Kidney tubule cell (primary cell): ENCODE measurements at regions not wholly inside any gene's neighbourhood (a gene's known extent, or its start where the extent isn't known, plus 50 kb on each side); places are given as distances from the start of the nearest gene placed in this dataset.
A peak's percentile ranks its signal among the peaks of the same experiment; 100 is the strongest.
"Not testable (repeated sequence)": the region's sequence is repeated elsewhere in the genome, so short reads cannot be mapped to it uniquely, and the experiment has no call there.

ENCODE experiments used
- DNase-seq: peaks from one replicate; pipeline ENCODE4 v3.0.0-alpha.2; 2018; ENCODE audit warnings: low spot score

DNA sequence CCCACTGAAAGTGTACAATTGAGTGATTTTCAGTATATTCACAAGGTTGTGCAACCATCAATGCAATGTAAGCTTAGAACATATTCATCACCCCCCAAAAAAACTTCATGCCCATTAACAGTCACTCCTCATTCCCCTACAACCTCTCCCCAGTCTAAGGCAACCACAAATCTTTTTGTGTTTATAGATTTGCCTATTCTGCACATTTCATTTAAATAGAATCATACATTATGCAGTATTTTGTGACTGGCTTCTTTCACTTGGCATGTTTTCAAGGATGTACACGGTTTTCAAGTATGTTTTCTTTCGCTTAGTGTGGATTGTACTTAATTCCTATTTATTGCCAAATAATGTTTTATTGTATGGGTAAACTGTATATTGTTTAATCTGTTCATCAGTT, 95.6 kb upstream of the ADRA1D start:
- DNase-seq, result no peak

DNA sequence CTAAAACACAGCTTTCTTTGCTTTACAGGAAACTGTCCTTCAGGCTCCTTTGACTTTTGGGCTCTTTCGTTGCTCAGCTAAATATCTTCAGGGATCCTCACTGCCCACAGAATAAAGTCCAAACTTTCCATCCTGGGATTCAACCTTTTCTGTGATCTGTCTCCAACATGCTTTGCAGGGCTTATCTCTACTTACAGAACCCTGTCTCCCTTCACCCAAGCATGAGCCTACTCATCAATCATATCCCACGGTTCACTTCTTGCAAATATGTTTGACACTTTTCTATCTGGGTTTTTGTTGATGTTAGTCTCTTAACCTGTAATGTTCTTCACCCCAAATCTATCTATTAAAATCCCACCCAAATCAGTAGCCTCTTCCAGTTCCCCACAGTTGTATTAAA, 93.5 kb upstream of the ADRA1D start:
- no peak for DNase-seq

DNA sequence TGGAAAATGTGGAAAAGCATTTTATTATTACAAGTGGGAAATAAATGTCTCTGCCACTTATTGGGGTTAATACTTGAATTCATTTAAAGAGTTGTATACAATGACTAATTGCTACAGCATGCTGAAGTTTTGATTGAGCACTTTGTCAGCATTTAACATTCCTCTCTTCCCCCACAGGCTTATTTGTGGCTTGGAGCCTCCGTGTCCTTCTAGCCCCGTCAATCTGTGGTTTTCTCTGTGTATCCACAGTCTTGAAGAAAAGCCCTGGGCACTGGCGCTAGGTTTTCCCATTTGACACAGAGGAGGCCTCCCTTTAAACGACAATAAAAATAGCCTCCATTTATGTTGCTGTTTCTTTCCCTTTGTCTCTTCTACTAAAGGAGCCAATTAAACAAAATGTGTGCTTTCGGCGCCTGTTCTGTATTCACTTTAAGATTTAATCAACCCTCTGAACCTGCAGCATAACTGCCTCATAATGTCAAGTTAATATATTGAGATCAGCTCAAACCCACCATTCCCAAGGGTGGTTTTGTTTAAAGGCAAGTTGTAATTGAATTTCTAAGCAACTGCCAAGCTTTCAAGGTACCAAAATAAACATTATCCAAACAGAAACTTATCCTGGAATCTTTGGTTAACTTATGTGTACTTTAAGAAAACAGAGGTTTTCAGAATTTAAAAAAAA, 92.9 kb upstream of the ADRA1D start:
- peak; percentile 34 for DNase-seq

DNA sequence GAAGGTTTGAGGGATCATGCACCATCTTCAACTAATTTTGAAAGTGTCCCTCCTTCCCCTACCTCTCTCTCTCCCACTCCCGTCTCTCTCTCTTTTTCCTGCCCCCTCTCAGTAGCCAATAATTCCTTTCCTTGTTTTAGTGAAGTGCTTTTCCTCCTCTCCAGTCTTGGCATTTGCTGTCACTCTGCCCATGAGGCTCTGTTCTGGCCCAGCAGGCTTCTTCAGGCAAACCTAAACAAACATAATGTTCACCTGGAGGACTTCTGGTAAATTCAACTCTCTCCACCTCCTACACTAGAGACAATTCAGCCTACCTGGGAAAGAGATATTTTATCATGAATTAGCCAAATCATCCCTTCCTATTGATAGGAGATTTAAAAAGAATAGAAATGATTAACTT, 86.6 kb upstream of the ADRA1D start:
- no peak for DNase-seq

DNA sequence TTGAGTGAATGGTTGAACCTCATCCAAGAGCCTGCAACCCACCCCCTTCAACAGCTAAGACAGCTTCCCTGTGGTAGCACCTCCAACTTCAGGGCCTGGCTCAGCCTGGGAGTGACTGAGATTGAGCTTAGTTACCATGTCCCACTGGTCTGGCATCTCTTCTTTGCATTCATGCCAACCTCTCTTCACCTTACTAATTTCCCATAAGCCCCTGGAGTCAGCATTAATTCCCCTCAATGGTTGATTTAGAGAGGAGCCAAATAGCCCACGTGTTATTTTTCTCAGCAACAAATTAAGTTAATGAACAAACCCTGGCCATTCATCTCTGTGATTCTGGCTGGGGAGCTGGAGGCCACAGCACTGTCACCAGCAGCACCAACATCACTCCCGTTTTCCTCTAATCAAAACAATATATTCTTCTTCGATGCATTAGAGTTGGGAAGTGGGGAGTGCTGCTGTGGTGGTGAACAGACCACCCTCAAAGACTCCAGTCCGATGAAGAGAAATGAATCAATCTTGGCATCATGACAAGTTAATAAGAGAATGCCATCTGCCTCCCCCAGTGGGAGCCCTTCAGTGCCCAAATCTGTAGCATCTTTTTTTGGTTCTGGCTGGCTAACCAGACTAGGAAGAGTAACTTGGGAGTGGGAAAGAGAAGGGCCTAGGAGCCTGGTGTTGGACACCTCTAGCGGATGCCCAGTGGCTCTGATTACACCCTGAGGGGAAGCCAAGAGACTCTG, 83.2 kb upstream of the ADRA1D start:
- no peak for DNase-seq

DNA sequence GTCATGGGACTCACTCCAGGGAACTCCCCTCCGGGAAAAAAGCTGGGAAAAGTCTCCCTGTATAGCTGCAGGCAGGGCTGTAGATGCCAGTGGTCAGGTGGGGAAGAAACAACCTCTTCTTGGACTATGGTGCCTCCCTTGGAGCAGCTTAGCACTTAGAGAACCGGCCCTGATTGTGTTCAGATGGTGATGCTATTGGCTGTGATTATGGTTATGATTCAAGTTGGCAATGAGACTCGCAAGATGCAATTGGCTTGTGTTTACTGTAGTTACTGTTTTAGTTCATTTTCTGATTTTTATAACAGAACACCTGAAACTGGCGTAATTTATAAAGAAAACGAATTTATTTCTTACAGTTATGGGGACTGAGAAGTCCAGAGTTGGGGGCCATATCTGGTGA, 80.9 kb upstream of the ADRA1D start:
- DNase-seq, result no peak

DNA sequence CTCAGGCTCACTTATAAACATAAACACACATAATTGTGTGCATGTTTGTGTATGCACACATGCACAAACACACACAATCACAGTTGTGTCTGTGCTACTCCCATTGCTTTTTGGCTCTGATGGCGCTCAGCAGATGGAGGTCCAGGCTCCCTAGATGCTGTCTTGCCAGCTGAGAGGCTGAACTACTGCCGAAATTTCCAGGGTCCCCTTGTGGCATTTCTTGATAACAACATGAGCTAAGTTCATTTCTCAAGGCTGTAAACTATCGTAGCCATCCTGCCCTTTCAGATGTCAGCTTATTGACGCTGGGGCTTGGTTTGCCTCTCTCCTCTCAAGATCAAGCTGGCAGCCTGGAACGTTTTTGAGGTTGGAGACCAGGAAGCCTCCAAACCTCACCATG, 80.1 kb upstream of the ADRA1D start:
- DNase-seq, result no peak

DNA sequence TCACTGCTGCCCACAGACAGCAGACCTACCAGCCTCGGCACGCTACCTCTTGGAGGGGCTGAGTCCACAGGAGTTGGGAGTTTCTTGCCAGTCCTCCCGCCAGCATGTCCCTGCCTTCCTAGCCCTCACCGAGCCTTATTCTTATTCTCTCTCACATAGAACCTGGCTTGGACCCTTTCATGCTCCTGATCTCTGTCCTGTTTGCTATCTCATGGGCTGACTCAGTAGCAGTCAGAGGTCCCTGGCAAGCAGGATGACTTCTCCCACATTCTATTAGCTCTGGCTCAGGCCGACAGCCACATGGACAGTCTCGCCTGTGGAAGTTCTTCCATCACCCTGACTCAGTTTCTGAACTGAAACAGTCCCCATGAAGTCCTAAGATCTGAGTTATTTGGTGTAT, 79.5 kb upstream of the ADRA1D start:
- no peak for DNase-seq

DNA sequence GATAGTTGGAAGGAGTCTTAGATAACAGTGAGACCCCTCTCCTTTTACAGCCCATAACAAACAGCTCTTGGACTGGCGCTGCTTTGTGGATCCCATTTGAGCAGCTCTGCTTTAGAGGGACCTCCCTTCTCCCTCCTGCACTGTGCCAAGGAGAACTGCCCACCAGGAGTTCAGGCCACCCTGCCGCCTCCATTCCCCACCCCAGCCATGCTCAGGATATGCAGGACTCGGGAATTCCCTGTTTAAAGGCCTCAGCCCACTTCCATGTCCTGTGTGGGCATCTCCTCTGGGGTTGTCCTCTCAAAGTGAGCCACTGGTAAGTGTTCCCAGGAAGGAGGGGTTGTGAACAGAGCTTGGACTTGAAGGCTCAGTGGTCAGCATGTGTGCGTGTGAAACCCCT, 78.9 kb upstream of the ADRA1D start:
- DNase-seq, result no peak

DNA sequence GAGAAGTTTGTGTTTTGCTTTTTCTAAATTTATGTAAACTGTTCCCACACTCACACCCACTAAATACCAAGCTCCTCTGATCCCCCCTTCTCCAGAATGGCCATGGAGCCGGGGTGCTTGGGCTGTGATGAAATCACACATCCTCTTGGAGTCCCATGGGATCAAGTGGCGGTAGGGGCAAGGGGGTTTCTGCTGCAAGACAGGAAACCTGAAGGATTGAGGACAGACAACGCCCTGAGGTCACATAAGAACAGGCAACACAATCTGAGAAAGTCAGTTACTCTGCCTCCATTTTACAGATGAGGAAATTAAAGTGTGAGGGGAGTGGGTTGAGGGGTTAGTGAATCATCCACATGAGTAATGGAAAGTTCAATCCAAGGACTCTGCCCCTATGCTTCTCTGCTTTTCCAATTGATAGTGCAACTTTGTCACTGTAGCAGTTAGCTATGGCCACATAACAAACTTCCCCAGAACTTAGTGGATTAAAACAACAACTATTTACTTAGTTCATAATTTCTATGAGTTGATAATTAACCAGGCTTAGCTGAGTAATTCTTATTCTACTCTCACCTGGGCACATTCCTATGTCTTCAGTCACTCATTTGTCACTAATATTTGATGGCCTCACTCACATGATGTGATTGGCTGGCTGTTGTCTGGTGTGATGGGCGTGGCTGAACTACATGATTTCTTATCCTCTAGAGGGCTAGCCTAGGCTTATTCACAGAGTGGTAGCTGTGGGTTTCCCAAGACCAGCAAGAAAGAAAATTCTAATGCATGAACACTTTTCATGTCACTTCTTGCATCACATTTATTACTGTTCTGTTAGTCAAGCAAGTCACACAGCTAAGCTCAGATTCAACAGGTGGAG, 77.3 kb upstream of the ADRA1D start:
- DNase-seq, result peak; percentile 73

DNA sequence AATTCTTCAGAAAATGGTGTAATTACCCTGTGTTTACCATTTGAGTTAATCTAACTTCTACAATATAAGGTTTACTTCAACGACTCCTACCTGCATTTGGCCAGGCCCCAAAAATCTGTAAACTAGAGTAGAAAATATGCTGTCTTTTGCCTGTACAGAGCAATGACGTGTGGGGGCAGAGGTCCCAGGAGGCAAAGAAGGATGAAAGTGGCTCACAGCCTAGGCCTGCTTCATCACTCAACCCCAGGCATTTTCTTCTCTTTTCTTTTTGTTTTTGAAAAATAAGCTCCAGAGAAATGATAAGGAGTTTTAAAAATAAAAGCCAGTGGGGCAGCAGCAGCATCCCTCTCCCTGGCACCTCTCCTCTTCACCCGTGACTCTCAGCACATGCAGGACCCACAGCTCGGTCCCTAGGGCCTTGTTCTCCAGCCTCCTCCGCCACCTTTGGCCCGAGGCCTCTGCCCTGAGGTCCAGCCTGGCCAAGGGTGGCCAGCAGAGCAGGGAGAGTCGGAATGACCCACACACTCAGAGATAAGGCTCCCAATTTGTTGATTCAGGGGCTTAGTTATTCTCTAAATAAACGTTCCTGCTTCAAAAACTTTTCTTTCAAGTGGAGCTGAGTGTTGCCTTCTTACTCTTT, 76.6 kb upstream of the ADRA1D start:
- DNase-seq, result no peak

DNA sequence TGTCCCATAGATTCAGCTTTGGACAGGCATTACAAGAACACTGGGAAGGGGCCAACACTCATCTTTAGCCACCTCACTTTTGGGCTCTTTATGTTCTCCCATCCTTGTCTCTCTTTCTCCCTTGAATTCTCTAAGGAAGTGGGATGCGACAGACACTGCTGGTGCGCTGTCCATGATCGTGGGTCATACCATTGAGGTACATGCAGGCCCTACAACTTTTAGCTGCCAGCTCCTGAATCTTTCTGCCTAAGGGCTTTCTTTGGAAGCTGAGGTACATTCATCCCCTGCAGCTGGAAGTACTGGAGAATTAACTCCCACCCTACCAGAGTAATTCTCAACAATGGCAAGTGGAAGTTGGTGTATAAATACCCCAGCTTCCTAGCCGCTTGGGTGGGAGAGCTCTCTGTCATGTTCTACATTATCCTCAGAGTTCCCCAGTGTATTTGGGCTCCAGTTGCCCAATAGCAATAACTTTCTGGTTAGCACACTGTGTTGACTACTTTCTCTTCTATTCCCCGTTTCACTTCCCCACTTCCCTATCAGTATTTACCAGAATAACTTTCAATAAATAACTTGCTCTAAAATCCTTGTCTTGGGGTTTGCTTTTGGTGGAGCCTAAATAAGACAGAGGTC, 75.6 kb upstream of the ADRA1D start:
- no peak for DNase-seq

DNA sequence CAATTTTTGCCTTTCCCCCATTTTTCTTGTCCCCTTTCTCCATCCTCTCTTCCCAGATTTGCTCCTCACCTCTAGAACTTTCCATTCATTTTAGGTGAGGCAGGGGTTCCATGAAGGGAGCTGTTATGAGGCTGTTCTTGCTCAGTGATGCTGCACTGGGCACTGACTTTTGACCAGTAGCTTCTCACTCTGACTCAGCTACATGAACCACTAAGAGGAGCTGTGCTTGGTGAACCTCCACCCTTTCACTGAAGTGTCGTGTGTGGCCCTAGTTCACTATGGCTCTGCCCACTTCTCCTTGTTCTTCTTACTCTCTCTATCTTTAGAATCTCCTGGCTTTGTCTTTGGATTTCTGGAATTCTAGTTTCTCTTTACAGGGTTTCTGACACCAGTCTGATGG, 73.4 kb upstream of the ADRA1D start:
- no peak for DNase-seq

DNA sequence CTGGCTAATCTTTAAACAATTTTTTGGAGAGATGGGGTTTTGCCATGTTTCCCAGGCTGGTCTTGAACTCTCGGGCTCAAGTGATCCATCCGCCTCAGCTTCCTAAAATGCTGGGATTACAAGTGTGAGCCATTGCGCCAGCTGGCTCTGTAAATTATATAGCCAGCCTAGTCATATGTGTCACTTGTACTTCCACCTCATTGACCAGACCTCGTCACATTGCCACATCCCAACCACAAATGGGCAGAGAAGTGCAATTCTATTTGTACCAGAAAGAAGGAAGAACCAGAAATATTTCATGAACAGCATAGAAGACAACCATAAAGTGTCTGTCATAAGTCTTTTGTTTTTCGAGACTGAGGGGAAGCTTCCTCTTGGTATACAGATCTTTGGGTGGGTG, 71.2 kb upstream of the ADRA1D start:
- DNase-seq, result peak; percentile 12

DNA sequence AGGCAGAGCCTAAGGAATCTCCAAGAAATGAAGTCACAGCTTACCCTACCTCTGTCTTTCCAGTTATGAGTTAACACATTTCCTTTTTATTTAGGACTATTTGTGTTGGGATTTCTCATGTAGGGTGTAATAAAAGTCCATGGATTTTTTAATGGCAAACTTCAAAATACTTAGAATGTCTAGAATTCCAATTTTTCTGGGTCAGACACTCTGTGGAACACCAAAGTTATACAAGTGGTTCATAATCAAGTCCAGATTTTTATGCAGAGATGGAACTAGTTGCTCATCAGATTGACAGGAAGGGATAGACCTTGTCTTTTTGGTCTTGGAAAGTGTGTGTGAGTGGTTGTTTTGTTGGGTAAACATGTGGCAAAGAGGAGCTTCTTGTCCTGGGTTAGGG, 69.8 kb upstream of the ADRA1D start:
- no peak for DNase-seq

DNA sequence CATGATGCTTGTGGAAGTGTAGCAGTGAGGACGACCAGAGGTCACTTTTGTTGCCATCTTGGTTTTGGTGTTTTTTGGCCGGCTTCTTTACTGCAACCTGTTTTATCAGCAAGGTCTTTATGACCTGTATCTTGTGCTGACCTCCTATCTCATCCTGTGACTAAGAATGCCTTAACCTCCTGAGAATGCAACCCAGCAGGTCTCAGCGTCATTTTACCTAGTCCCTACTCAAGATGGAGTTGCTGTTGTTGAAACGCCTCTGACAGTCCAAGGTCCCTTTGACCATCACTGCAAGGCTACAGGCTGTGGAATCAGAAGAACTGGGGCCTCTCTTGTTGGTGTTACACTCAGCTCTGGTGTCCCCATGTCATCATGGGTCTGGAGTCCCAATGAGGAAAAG, 61.5 kb upstream of the ADRA1D start:
- DNase-seq, result not testable (repeated sequence)

DNA sequence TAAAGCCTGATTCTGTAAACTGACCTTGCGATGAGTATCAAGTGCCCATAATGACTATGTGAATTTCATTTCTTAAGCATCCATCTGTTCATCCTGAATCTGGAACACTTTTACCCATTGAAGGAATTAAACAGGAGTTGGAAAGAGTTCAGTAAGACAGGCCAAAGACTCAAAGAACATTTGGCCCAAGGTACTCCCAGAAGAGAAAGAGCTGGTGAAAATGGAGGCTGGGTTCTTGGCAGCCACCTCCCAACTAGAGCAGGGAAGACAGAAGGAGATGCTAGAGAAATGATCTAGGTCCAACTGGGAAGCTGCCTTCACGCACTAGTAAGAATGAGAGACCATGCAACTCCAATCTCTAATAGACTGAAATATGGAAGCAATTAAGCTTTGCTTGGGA, 57.1 kb upstream of the ADRA1D start:
- no peak for DNase-seq

DNA sequence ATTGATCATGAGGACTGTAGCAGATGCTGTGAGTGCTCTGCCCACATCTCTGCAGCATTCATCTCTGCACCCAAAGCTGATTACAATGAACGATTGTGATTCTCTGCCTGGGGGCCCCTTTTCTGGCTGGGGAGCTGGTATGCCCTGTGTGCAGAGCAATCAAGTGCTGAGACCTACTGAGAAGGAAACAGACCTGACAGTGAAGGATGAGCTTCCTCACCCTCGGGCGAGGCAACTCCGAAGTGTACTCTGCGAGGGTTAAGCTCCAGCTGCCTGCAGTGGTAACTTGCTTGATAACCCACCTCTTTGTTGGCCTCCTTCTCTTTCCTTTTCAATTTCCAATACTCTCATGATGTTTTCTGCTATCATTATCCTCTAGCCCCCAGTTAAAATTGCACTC, 56.0 kb upstream of the ADRA1D start:
- no peak for DNase-seq

DNA sequence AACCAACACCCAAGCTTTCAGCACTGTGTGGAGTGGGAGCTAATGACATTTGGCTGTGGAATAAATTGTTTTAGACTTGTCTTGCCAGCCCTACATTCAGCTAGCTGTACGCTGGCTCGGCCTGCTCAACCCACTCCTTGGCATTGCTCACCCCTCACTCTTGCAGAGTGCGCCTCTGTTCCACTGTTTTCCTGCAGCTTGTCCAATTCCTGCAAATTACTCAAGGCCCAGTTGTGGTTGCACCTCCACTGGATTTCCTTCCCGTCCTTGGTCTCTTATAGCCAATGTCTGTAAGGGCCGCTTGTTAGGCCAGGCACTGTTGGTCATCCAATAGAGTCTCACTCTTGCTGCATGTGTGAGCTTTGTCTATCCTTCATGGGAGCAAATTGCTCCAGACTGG, 55.5 kb upstream of the ADRA1D start:
- no peak for DNase-seq

DNA sequence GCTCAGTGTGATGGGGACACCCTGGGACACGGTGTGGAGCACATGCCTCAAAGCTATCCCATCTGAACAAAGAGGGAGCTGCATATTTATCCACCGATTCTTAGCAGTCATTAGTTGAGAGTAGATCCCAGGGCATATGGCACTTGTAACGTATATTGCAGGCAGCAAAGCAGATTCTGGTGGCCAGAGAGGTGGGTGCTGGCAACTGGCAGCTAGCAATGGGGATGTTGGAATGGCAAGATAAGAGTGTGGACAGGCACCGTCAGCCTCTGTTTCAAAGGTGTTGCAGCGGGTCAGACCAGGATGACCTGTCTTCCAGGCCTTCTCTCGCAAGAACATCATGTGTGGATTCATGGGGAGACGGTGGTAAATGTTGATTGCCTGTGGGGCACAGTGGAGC, 54.0 kb upstream of the ADRA1D start:
- DNase-seq, result no peak

DNA sequence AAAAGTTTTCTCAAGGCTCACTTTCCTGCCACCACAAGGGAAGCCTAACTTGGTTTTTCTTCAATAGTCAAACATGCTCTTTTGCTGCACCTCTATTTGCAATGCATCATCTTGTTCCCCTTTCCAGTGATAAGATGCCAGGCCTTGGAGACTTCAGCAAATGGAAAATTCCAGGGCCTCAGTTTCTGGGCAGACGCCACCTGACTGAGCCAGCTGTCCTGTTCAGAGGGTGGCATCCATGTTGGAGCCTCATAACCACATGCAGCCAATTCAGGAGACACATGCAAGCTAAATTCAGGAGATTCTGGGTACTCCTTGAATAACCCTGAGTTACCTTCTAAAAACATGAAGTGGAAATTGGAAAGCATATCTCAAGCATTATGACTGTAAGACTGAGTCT, 51.8 kb upstream of the ADRA1D start:
- no peak for DNase-seq

DNA sequence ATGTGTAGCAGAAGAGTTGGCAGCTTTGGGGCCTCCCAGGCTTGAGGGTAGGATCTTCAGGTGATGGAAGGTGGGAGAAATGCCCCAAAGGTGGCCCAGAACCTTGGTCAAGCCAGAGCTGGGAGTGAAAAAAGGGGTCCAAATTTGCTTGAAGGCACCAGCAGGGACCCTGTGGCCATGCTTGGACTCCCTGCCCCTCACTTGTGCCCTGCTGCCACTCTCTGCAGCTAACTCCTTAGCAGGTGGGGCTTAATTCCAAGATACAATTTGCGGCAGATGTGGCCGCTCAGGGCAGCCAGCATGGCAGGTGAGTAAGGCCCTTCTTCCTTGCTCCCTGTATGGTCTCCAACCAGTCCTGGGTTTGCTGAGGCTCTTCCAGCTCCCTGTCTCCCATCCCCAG, 51.3 kb upstream of the ADRA1D start:
- no peak for DNase-seq
